Fibroblast of lung (primary cell): ENCODE measurements at regions not wholly inside any gene's neighbourhood (a gene's known extent, or its start where the extent isn't known, plus 50 kb on each side); places are given as distances from the start of the nearest gene placed in this dataset.

Experiments used
- DNase-seq, 2 donors: peaks; one replicate each; pipeline versions ENCODE4 v3.0.0 to v3.0.0-alpha.2; 2010; ENCODE audit warnings: low read depth in 2 of 2
- H2AFZ ChIP-seq: 2 replicates; pipeline ENCODE4 v1.5.1; 2012; ENCODE audit warnings: low read length, control low read depth, inconsistent platforms
- H3K27ac ChIP-seq: 2 replicates; pipeline ENCODE4 v1.5.1; 2011; ENCODE audit warnings: low read length, control low read depth; ENCODE audit not compliant: insufficient read depth
- H3K27me3 ChIP-seq: 2 replicates; pipeline ENCODE4 v1.5.1; 2011; ENCODE audit warnings: mild to moderate bottlenecking, low read length; ENCODE audit not compliant: control insufficient read depth, insufficient read depth
- H3K36me3 ChIP-seq: 2 replicates; pipeline ENCODE4 v1.5.1; 2011; ENCODE audit warnings: low read length; ENCODE audit not compliant: control insufficient read depth, insufficient read depth
- H3K4me1 ChIP-seq: 2 replicates; pipeline ENCODE4 v1.5.1; 2011; ENCODE audit warnings: low read length; ENCODE audit not compliant: control insufficient read depth, insufficient read depth; ENCODE audit errors: extremely low read depth
- H3K4me2 ChIP-seq: 2 replicates; pipeline ENCODE4 v1.5.1; 2011; ENCODE audit warnings: low read length, control low read depth; ENCODE audit not compliant: insufficient read depth; ENCODE audit errors: extremely low read depth
- H3K4me3 ChIP-seq, 4 experiments: fragments of 200-600 bp in 1 of 4; sonication (generic) in 1 of 4; replicated peaks in 1 of 4; 2 replicates each; pipeline ENCODE4 v1.5.1; 2011 to 2016; ENCODE audit warnings: low read length in 4 of 4, low read depth in 3 of 4, mild to moderate bottlenecking in 3 of 4, control low read depth in 2 of 4, inconsistent platforms in 1 of 4, mixed read lengths in 1 of 4; ENCODE audit not compliant: insufficient read depth in 1 of 4; ENCODE audit errors: control extremely low read depth in 1 of 4
- H3K79me2 ChIP-seq: 2 replicates; pipeline ENCODE4 v1.5.1; 2012; ENCODE audit warnings: mild to moderate bottlenecking, low read length, inconsistent platforms; ENCODE audit not compliant: control insufficient read depth, insufficient read depth
- H3K9ac ChIP-seq: 2 replicates; pipeline ENCODE4 v1.5.1; 2011; ENCODE audit warnings: mild to moderate bottlenecking, low read length, control low read depth; ENCODE audit not compliant: insufficient read depth
- H3K9me3 ChIP-seq: 2 replicates; pipeline ENCODE4 v1.5.1; 2012; ENCODE audit warnings: low read depth, low read length; ENCODE audit not compliant: control insufficient read depth, insufficient read depth
- H4K20me1 ChIP-seq: 2 replicates; pipeline ENCODE4 v1.5.1; 2011; ENCODE audit warnings: low read length; ENCODE audit not compliant: control insufficient read depth, insufficient read depth; ENCODE audit errors: extremely low read depth
- CTCF ChIP-seq, 2 donors: IDR thresholded peaks in 1 of 2; conservative IDR thresholded peaks in 1 of 2; 1 replicate in 1 of 2; 2 replicates in 1 of 2; pipeline ENCODE4 v1.5.1; 2011 to 2012; ENCODE audit warnings: low read length in 2 of 2, control low read depth in 1 of 2, inconsistent platforms in 1 of 2, low read depth in 1 of 2, mild to moderate bottlenecking in 1 of 2
- EZH2 ChIP-seq: IDR thresholded peaks from 2 replicates; pipeline ENCODE4 v1.5.1; 2012; ENCODE audit warnings: low read length, control low read depth, mild to moderate bottlenecking; ENCODE audit errors: missing control alignments

GRCh38 chr4:83894831-83895230, 358.9 kb downstream of the GPAT3 start:
- no peak overlapping the region for H3K4me3 ChIP-seq
- H3K27me3 ChIP-seq = no peaks in the 10 kb centered on the region
- no peak overlapping the region for H3K4me2 ChIP-seq
- no peaks in the 10 kb centered on the region for H3K79me2 ChIP-seq
- H3K36me3 ChIP-seq = no peaks in the 10 kb centered on the region
- H4K20me1 ChIP-seq = no peaks in the 10 kb centered on the region
- no peak overlapping the region for H3K9ac ChIP-seq
- H3K9me3 ChIP-seq = no peaks in the 10 kb centered on the region
- DNase-seq = no peak
- TF ChIP-seq CTCF (conservative IDR thresholded peaks at IDR 0.05 in 1 of 2, IDR thresholded peaks at IDR 0.05 in 1 of 2; ENCODE audit: low read depth in 1 of 2, low read length in 2 of 2) = no peak
- no peak for TF ChIP-seq EZH2
- no peak overlapping the region for H3K27ac ChIP-seq
- no peaks in the 10 kb centered on the region for H3K4me1 ChIP-seq
- no peak overlapping the region for H2AFZ ChIP-seq

- Histone ChIP-seq H2AFZ (no peak overlapping the region), H4K20me1 (no peaks in the 10 kb centered on the region), H3K9ac (no peak overlapping the region), H3K9me3 (no peaks in the 10 kb centered on the region), H3K27me3 (no peaks in the 10 kb centered on the region), H3K4me1 (no peaks in the 10 kb centered on the region), H3K36me3 (no peaks in the 10 kb centered on the region), H3K4me3 (no peak overlapping the region), H3K79me2 (no peaks in the 10 kb centered on the region), H3K27ac (no peak overlapping the region), H3K4me2 (no peak overlapping the region)
- TF ChIP-seq EZH2 (no peak), CTCF (conservative IDR thresholded peaks at IDR 0.05 in 1 of 2, IDR thresholded peaks at IDR 0.05 in 1 of 2; ENCODE audit: low read depth in 1 of 2, low read length in 2 of 2) (no peak)
- peak in 1 of 2 donors; percentile 31 for DNase-seq
These were observed 354.9 kb downstream of the GPAT3 start for GRCh38 chr4:83890816-83891215.

GRCh38 chr4:83890231-83890630, 354.3 kb downstream of the GPAT3 start:
- no peaks in the 10 kb centered on the region for H3K9me3 ChIP-seq
- no peaks in the 10 kb centered on the region for H4K20me1 ChIP-seq
- no peak overlapping the region for H3K27ac ChIP-seq
- no peak overlapping the region for H2AFZ ChIP-seq
- no peak overlapping the region for H3K4me2 ChIP-seq
- no peaks in the 10 kb centered on the region for H3K79me2 ChIP-seq
- no peak overlapping the region for H3K4me3 ChIP-seq
- peak in 1 of 2 donors; percentile 82 for DNase-seq
- no peaks in the 10 kb centered on the region for H3K36me3 ChIP-seq
- TF ChIP-seq CTCF (conservative IDR thresholded peaks at IDR 0.05 in 1 of 2, IDR thresholded peaks at IDR 0.05 in 1 of 2; ENCODE audit: low read depth in 1 of 2, low read length in 2 of 2) (no peak), EZH2 (no peak)
- no peak overlapping the region for H3K9ac ChIP-seq
- no peaks in the 10 kb centered on the region for H3K4me1 ChIP-seq
- H3K27me3 ChIP-seq = no peaks in the 10 kb centered on the region
